PC-9 (cell line): ENCODE measurements at regions not wholly inside any gene's neighbourhood (a gene's known extent, or its start where the extent isn't known, plus 50 kb on each side); places are given as distances from the start of the nearest gene placed in this dataset.

Experiments used
- BruUV-seq: library from RNA; stranded (reverse); fragments of 400-500 nt; replicated peaks from 2 replicates; lab custom pipeline; 2021; lab: Mats Ljungman, UMichigan
- CTCF ChIA-PET: fragments of 300-600 bp; sonication (Branson Sonifier 250); formaldehyde crosslinking; loops from one replicate; lab custom pipeline; 2022; ENCODE audit warnings: antibody characterized with exemption; lab: Charles Lee
- POLR2A ChIA-PET: fragments of 300-600 bp; sonication (Branson Sonifier 250); formaldehyde crosslinking; loops from one replicate; lab custom pipeline; 2022; ENCODE audit warnings: antibody characterized with exemption; ENCODE audit not compliant: unreplicated experiment; lab: Charles Lee
- DNase-seq, 2 experiments: peaks; one replicate each; pipeline versions ENCODE4 v3.0.0 to v3.0.0-alpha.2; 2015 to 2022; ENCODE audit warnings: mixed read lengths in 1 of 2
- H2AFZ ChIP-seq: fragments of 200-600 bp; sonication (generic); 2 replicates; pipeline ENCODE4 v1.8.1; 2017; ENCODE audit warnings: antibody characterized with exemption
- H3F3A ChIP-seq: fragments of 200-600 bp; sonication (generic); 2 replicates; pipeline ENCODE4 v1.8.1; 2017; ENCODE audit warnings: antibody characterized with exemption, mild to moderate bottlenecking, low read depth; ENCODE audit not compliant: insufficient read depth
- H3K27ac ChIP-seq: fragments of 200-600 bp; sonication (generic); 2 replicates; pipeline ENCODE4 v1.6.1; 2016; ENCODE audit warnings: mixed run types
- H3K27me3 ChIP-seq: fragments of 200-600 bp; sonication (generic); 2 replicates; pipeline ENCODE4 v1.6.1; 2016; ENCODE audit warnings: low read depth, mixed run types; ENCODE audit not compliant: insufficient read depth
- H3K36me3 ChIP-seq: fragments of 200-600 bp; sonication (generic); 2 replicates; pipeline ENCODE4 v1.6.1; 2016; ENCODE audit warnings: low read depth, mixed run types
- H3K4me1 ChIP-seq: fragments of 200-600 bp; sonication (generic); replicated peaks from 2 replicates; pipeline ENCODE4 v1.6.1; 2016; ENCODE audit warnings: mixed run types; ENCODE audit not compliant: insufficient read depth
- H3K4me2 ChIP-seq: fragments of 200-600 bp; sonication (generic); 2 replicates; pipeline ENCODE4 v1.6.1; 2017; ENCODE audit warnings: mixed run types
- H3K4me3 ChIP-seq: fragments of 200-600 bp; sonication (generic); 2 replicates; pipeline ENCODE4 v1.6.1; 2016; ENCODE audit warnings: mixed run types
- H3K79me2 ChIP-seq: fragments of 200-600 bp; sonication (generic); 2 replicates; pipeline ENCODE4 v1.6.1; 2017; ENCODE audit warnings: low read depth, mixed run types
- H3K9me2 ChIP-seq: fragments of 200-600 bp; sonication (generic); 2 replicates; pipeline ENCODE4 v1.8.1; 2017; ENCODE audit warnings: mild to moderate bottlenecking; ENCODE audit not compliant: insufficient read depth
- H3K9me3 ChIP-seq: fragments of 200-600 bp; sonication (generic); 2 replicates; pipeline ENCODE4 v1.8.1; 2016; ENCODE audit warnings: low read depth; ENCODE audit not compliant: insufficient read depth
- H4K20me1 ChIP-seq: fragments of 200-600 bp; sonication (generic); 2 replicates; pipeline ENCODE4 v1.8.1; 2017; ENCODE audit not compliant: insufficient read depth
- CTCF ChIP-seq: fragments of 200-600 bp; sonication (generic); conservative IDR thresholded peaks from 2 replicates; pipeline ENCODE4 v1.6.1; 2017; ENCODE audit warnings: mixed run types, antibody characterized with exemption, mild to moderate bottlenecking, moderate library complexity
- EZH2 ChIP-seq: fragments of 200-600 bp; sonication (generic); IDR thresholded peaks from 2 replicates; pipeline ENCODE4 v1.8.0; 2017; ENCODE audit warnings: antibody characterized with exemption, low read depth
- intact Hi-C: fragments of 100-400 bp; cut with micrococcal nuclease; formaldehyde crosslinking; loops from one replicate; pipeline ENCODE4 v1.10.0; 2022; ENCODE audit not compliant: unreplicated experiment

DNA sequence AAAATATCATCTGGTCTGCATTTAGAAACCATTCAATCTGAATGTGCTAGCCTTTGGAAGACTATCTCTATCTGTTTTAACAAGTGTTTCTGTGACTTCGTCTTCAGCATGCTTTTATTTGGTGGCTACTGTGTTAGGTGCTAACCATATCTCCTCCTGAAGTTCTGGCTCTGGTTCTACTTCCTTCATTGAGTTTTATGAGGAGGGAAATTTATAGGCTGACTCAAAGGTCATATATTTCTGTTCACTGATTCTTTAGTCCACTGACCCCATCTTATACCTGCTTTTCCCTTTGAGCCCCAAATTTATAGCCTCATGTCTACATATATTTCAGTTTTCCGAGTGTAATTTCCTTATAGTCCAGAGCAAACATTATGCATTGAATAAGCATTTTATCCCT is 295.0 kb upstream of the RASGRP1 start:
- Histone ChIP-seq H3K9me2 (no peaks in the 10 kb centered on the region), H3K4me2 (no peak overlapping the region), H3K4me1 (no peaks in the 10 kb centered on the region), H3K36me3 (no peaks in the 10 kb centered on the region), H3K79me2 (no peaks in the 10 kb centered on the region), H3K9me3 (no peaks in the 10 kb centered on the region), H3F3A (no peaks in the 10 kb centered on the region), H3K4me3 (no peak overlapping the region), H4K20me1 (no peaks in the 10 kb centered on the region), H3K27ac (no peak overlapping the region), H3K27me3 (no peaks in the 10 kb centered on the region), H2AFZ (no peak overlapping the region)
- ChIA-PET CTCF (no interaction called here), POLR2A (no interaction called here)
- TF ChIP-seq EZH2 (no peak), CTCF (no peak)
- intact Hi-C loops: no loop called here
- DNase-seq: no peak
- BruUV-seq: no TSS peak

DNA sequence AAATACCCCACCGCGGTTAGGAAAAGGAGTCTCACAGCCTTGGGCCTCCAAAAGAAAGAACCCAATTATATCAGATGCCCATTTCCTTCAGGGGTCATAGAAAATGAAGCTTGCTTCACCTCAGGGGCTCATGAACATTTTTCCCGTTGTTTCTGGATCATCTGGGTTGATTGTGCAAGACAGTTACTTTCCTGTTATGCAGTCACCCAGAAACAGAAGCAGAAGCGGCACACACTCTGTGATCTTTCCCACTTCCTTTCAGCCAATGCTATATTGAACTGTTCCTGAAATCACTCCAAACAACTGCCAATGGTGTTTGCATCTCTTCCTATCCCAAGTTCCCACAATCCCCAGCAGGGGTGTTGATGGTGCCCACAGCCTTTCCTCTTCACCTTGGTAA is 295.6 kb upstream of the RASGRP1 start:
- TF ChIP-seq CTCF (no peak), EZH2 (no peak)
- Histone ChIP-seq H3K79me2 (no peaks in the 10 kb centered on the region), H3K4me3 (no peak overlapping the region), H3K36me3 (no peaks in the 10 kb centered on the region), H3F3A (no peaks in the 10 kb centered on the region), H3K9me3 (no peaks in the 10 kb centered on the region), H3K4me1 (no peaks in the 10 kb centered on the region), H3K4me2 (no peak overlapping the region), H3K9me2 (no peaks in the 10 kb centered on the region), H3K27ac (no peak overlapping the region), H2AFZ (no peak overlapping the region), H4K20me1 (no peaks in the 10 kb centered on the region), H3K27me3 (no peaks in the 10 kb centered on the region)
- intact Hi-C loops: no loop called here
- POLR2A ChIA-PET: no interaction called here
- BruUV-seq: no TSS peak
- CTCF ChIA-PET: no interaction called here
- no peak for DNase-seq

DNA sequence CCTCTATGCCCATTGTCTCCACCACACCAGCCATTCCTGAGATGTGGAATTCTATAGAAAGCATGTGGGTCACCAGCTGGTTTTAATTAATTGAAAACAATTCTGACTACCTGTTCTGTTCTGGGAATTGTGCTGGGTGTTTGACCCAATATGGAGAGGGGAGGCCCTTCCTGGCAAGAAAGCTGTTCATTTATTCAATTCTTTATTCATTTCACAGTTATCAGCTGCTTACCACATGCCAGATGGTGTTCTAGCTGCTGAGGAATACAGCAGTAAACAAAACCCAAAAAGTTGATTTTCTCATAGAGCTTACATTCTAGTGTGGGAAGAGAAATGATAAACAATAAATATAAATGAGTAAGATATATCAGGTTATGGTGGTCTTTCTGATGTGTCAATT is 296.1 kb upstream of the RASGRP1 start:
- CTCF ChIA-PET: no interaction called here
- POLR2A ChIA-PET: no interaction called here

More for the DNA sequence above, 296.1 kb upstream of the RASGRP1 start:
- H3K4me2 ChIP-seq: no peak overlapping the region
- no peaks in the 10 kb centered on the region for H3F3A ChIP-seq
- no TSS peak for BruUV-seq
- H3K79me2 ChIP-seq: no peaks in the 10 kb centered on the region
- H2AFZ ChIP-seq: no peak overlapping the region
- H3K27me3 ChIP-seq: no peaks in the 10 kb centered on the region
- no peak overlapping the region for H3K27ac ChIP-seq
- H3K36me3 ChIP-seq: no peaks in the 10 kb centered on the region
- H3K9me3 ChIP-seq: no peaks in the 10 kb centered on the region
- no peaks in the 10 kb centered on the region for H4K20me1 ChIP-seq
- H3K4me1 ChIP-seq: no peaks in the 10 kb centered on the region
- DNase-seq: no peak
- TF ChIP-seq EZH2 (no peak), CTCF (no peak)
- intact Hi-C loops: no loop called here
- no peaks in the 10 kb centered on the region for H3K9me2 ChIP-seq
- H3K4me3 ChIP-seq: no peak overlapping the region
